GM23338 (cell line): ENCODE measurements at regions not wholly inside any gene's neighbourhood (a gene's known extent, or its start where the extent isn't known, plus 50 kb on each side); places are given as distances from the start of the nearest gene placed in this dataset.

Source experiments
- ATAC-seq: fragments of 200-7000 bp; cut with Tn5 transposase; 3 replicates; pipeline ENCODE4 v1.9.1; 2020
- DNase-seq: peaks from one replicate; pipeline ENCODE4 v3.0.0-alpha.2; 2015; ENCODE audit warnings: low spot score
- H2AFZ ChIP-seq: fragments of 200-600 bp; sonication (generic); 2 replicates; pipeline ENCODE4 v1.8.0; 2016; ENCODE audit warnings: antibody characterized with exemption, mild to moderate bottlenecking, moderate library complexity
- H3F3A ChIP-seq: fragments of 200-600 bp; sonication (generic); replicated peaks from 2 replicates; pipeline ENCODE4 v1.8.0; 2017; ENCODE audit warnings: antibody characterized with exemption, mixed run types, low read depth
- H3K27ac ChIP-seq: fragments of 200-600 bp; sonication (generic); 2 replicates; pipeline ENCODE4 v1.6.1; 2016; ENCODE audit warnings: low read depth
- H3K27me3 ChIP-seq: fragments of 200-600 bp; sonication (generic); 2 replicates; pipeline ENCODE4 v1.8.0; 2016; ENCODE audit warnings: mild to moderate bottlenecking, mixed run types, moderate library complexity; ENCODE audit not compliant: insufficient read depth
- H3K36me3 ChIP-seq: fragments of 200-600 bp; sonication (generic); 2 replicates; pipeline ENCODE4 v1.8.0; 2016; ENCODE audit warnings: mild to moderate bottlenecking; ENCODE audit not compliant: insufficient read depth
- H3K4me1 ChIP-seq: fragments of 200-600 bp; sonication (generic); 2 replicates; pipeline ENCODE4 v1.8.0; 2016; ENCODE audit warnings: mild to moderate bottlenecking, moderate library complexity; ENCODE audit not compliant: insufficient read depth
- H3K4me2 ChIP-seq: fragments of 200-600 bp; sonication (generic); 2 replicates; pipeline ENCODE4 v1.7.1; 2017; ENCODE audit warnings: mixed run types
- H3K4me3 ChIP-seq: fragments of 200-600 bp; sonication (generic); 2 replicates; pipeline ENCODE4 v1.6.1; 2016; ENCODE audit warnings: mixed run types
- H3K79me2 ChIP-seq: fragments of 200-600 bp; sonication (generic); replicated peaks from 2 replicates; pipeline ENCODE4 v1.8.0; 2017; ENCODE audit warnings: mild to moderate bottlenecking; ENCODE audit not compliant: insufficient read depth
- H3K9me2 ChIP-seq: fragments of 200-600 bp; sonication (generic); 2 replicates; pipeline ENCODE4 v1.8.0; 2017; ENCODE audit not compliant: insufficient read depth
- H4K20me1 ChIP-seq: fragments of 200-600 bp; sonication (generic); replicated peaks from 2 replicates; pipeline ENCODE4 v1.8.0; 2017; ENCODE audit warnings: mild to moderate bottlenecking; ENCODE audit not compliant: insufficient read depth
- H3K27ac Mint-ChIP-seq: 2 replicates; pipeline ENCODE4 v1.8.0; 2020; ENCODE audit warnings: inconsistent platforms, mild to moderate bottlenecking, moderate library complexity, mixed read lengths
- H3K27me3 Mint-ChIP-seq: 3 replicates; pipeline ENCODE4 v1.8.0; 2022; ENCODE audit warnings: low read depth, mild to moderate bottlenecking, moderate library complexity, mixed read lengths, inconsistent platforms; ENCODE audit not compliant: insufficient read depth, poor library complexity
- H3K36me3 Mint-ChIP-seq: 3 replicates; pipeline ENCODE4 v1.8.0; 2021; ENCODE audit warnings: low read depth, mild to moderate bottlenecking, inconsistent platforms, moderate library complexity, mixed read lengths
- H3K4me1 Mint-ChIP-seq: 3 replicates; pipeline ENCODE4 v1.8.0; 2020; ENCODE audit warnings: mild to moderate bottlenecking, inconsistent platforms, mixed read lengths
- H3K4me3 Mint-ChIP-seq: 3 replicates; pipeline ENCODE4 v1.8.0; 2021; ENCODE audit warnings: moderate library complexity, mild to moderate bottlenecking, inconsistent platforms, mixed read lengths
- H3K9me3 Mint-ChIP-seq: 3 replicates; pipeline ENCODE4 v1.8.0; 2020; ENCODE audit warnings: moderate library complexity, mild to moderate bottlenecking, inconsistent platforms, mixed read lengths
- CREB1 ChIP-seq: fragments of 250-450 bp; sonication (Bioruptor Pico); IDR thresholded peaks from 2 replicates; pipeline ENCODE4 v1.5.0; 2020; ENCODE audit warnings: low read depth, mild to moderate bottlenecking, moderate library complexity
- CTCF ChIP-seq, 2 experiments: fragments of 200-600 bp in 1 of 2; sonication (generic) in 1 of 2; conservative IDR thresholded peaks; 2 replicates each; pipeline versions ENCODE4 v1.5.1 to v1.6.1; 2016 to 2017; ENCODE audit warnings: antibody characterized with exemption in 2 of 2, low read depth in 2 of 2, mild to moderate bottlenecking in 2 of 2, moderate library complexity in 1 of 2
- ETS1 ChIP-seq: IDR thresholded peaks from 2 replicates; pipeline ENCODE4 v1.6.1; 2016; ENCODE audit warnings: antibody characterized with exemption
- EZH2 ChIP-seq: fragments of 200-600 bp; sonication (generic); IDR thresholded peaks from one replicate; pipeline ENCODE4 v1.8.0; 2017; ENCODE audit warnings: antibody characterized with exemption, mild to moderate bottlenecking, low read depth; ENCODE audit not compliant: unreplicated experiment
- NANOG ChIP-seq: IDR thresholded peaks from 2 replicates; pipeline ENCODE4 v1.6.1; 2016; ENCODE audit warnings: antibody characterized with exemption, borderline replicate concordance
- POLR2AphosphoS5 ChIP-seq: IDR thresholded peaks from 2 replicates; pipeline ENCODE4 v1.6.1; 2016; ENCODE audit warnings: antibody characterized with exemption, low read depth
- STAT1 ChIP-seq: IDR thresholded peaks from one replicate; pipeline ENCODE4 v1.6.1; 2016; ENCODE audit warnings: antibody characterized with exemption; ENCODE audit not compliant: unreplicated experiment
- ZNF331 ChIP-seq: fragments of 250-450 bp; sonication (Bioruptor Pico); IDR thresholded peaks from 2 replicates; pipeline ENCODE4 v1.5.0; 2020; ENCODE audit warnings: low read depth, mild to moderate bottlenecking, moderate library complexity
- ZNF462 ChIP-seq: fragments of 250-450 bp; sonication (Bioruptor Pico); IDR thresholded peaks from 2 replicates; pipeline ENCODE4 v1.5.0; 2020; ENCODE audit warnings: mild to moderate bottlenecking, moderate library complexity

- Histone ChIP-seq H2AFZ (no peak overlapping the region), H3K9me2 (no peaks in the 10 kb centered on the region), H3K36me3 (no peaks in the 10 kb centered on the region), H3K4me1 (no peaks in the 10 kb centered on the region), H3K79me2 (no peaks in the 10 kb centered on the region), H3K27me3 (no peaks in the 10 kb centered on the region), H3K27ac (no peak overlapping the region), H3K4me2 (no peak overlapping the region), H4K20me1 (no peaks in the 10 kb centered on the region), H3F3A (no peaks in the 10 kb centered on the region), H3K4me3 (no peak overlapping the region)
- Mint-ChIP-seq H3K27ac (no peak overlapping the region), H3K36me3 (no peaks in the 10 kb centered on the region), H3K4me1 (no peaks in the 10 kb centered on the region; the same call in none of the 3 replicates), H3K4me3 (no peak overlapping the region), H3K27me3 (peaks cover 8% of the 10 kb centered on the region), H3K9me3 (no peaks in the 10 kb centered on the region)
- ATAC-seq = no peak
- no peak for TF ChIP-seq ZNF331 (CRISPR knock-in tag)
- no peak for TF ChIP-seq ZNF462 (CRISPR knock-in tag)
- no peak for TF ChIP-seq NANOG
- no peak for TF ChIP-seq CREB1 (CRISPR knock-in tag)
- no peak for TF ChIP-seq EZH2
- no peak for TF ChIP-seq ETS1
- TF ChIP-seq CTCF (conservative IDR thresholded peaks at IDR 0.05; ENCODE audit: low read depth in 2 of 2) = no peak
- TF ChIP-seq POLR2AphosphoS5 = no peak
- no peak for TF ChIP-seq STAT1
- no peak for DNase-seq
These were observed 54.5 kb upstream of the OLFM1 start for GRCh38 chr9:135032868-135033460.
